WTC11 (cell line): ENCODE measurements at regions not wholly inside any gene's neighbourhood (a gene's known extent, or its start where the extent isn't known, plus 50 kb on each side); places are given as distances from the start of the nearest gene placed in this dataset.

Experiments used
- ATAC-seq: fragments of 200-7000 bp; cut with Tn5 transposase; 2 replicates; pipeline ENCODE4 v1.10.0; 2021; ENCODE audit warnings: mild to moderate bottlenecking, moderate library complexity
- CTCF ChIA-PET: fragments of 300-600 bp; sonication (Branson Sonifier 250); formaldehyde crosslinking; loops from one replicate; lab custom pipeline; 2021; ENCODE audit warnings: antibody characterized with exemption; lab: Charles Lee
- POLR2A ChIA-PET: fragments of 350-600 bp; sonication (Branson Sonifier 250); formaldehyde crosslinking; loops from one replicate; lab custom pipeline; 2021; ENCODE audit warnings: antibody characterized with exemption; lab: Charles Lee
- DNase-seq: peaks from one replicate; pipeline ENCODE4 v3.0.0; 2021; ENCODE audit warnings: low spot score
- H3K27ac Mint-ChIP-seq: 2 replicates; pipeline ENCODE4 v1.8.0; 2021; ENCODE audit warnings: mixed read lengths
- H3K27me3 Mint-ChIP-seq: 2 replicates; pipeline ENCODE4 v1.8.0; 2021; ENCODE audit warnings: low read depth, mild to moderate bottlenecking, moderate library complexity, mixed read lengths
- H3K36me3 Mint-ChIP-seq: 2 replicates; pipeline ENCODE4 v1.8.0; 2021; ENCODE audit warnings: mixed read lengths
- H3K4me1 Mint-ChIP-seq: 2 replicates; pipeline ENCODE4 v1.8.0; 2022; ENCODE audit warnings: mixed read lengths
- H3K4me3 Mint-ChIP-seq: 2 replicates; pipeline ENCODE4 v1.8.0; 2021; ENCODE audit warnings: mild to moderate bottlenecking, moderate library complexity, mixed read lengths
- H3K9me3 Mint-ChIP-seq: 2 replicates; pipeline ENCODE4 v1.8.0; 2021; ENCODE audit warnings: mixed read lengths
- ATF3 ChIP-seq: sonication (generic); formaldehyde crosslinking; conservative IDR thresholded peaks from 2 replicates; pipeline ENCODE4 v1.8.1; 2022; ENCODE audit warnings: mild to moderate bottlenecking, missing genetic modification reagents
- CDX4 ChIP-seq: fragments of 250-450 bp; sonication (Bioruptor Pico); IDR thresholded peaks from 2 replicates; pipeline ENCODE4 v1.9.0; 2021; ENCODE audit warnings: moderate library complexity, mild to moderate bottlenecking, inconsistent platforms, borderline replicate concordance
- ELF4 ChIP-seq: sonication (generic); formaldehyde crosslinking; IDR thresholded peaks from 2 replicates; pipeline ENCODE4 v1.8.1; 2022; ENCODE audit warnings: low read depth, mild to moderate bottlenecking, moderate library complexity, missing genetic modification reagents
- ERG ChIP-seq: fragments of 250-450 bp; sonication (Bioruptor Pico); IDR thresholded peaks from 2 replicates; pipeline ENCODE4 v1.8.0; 2021; ENCODE audit warnings: mild to moderate bottlenecking
- FOXJ3 ChIP-seq: sonication (generic); formaldehyde crosslinking; IDR thresholded peaks from 2 replicates; pipeline ENCODE4 v1.9.0; 2021; ENCODE audit warnings: missing genetic modification reagents, mild to moderate bottlenecking, borderline replicate concordance
- IRF1 ChIP-seq: sonication (generic); formaldehyde crosslinking; IDR thresholded peaks from 2 replicates; pipeline ENCODE4 v1.8.0; 2023; ENCODE audit warnings: missing genetic modification reagents
- JUN ChIP-seq: sonication (generic); formaldehyde crosslinking; IDR thresholded peaks from 2 replicates; pipeline ENCODE4 v1.8.0; 2023; ENCODE audit warnings: mild to moderate bottlenecking, missing genetic modification reagents
- MLX ChIP-seq: sonication (generic); formaldehyde crosslinking; IDR thresholded peaks from 2 replicates; pipeline ENCODE4 v1.8.1; 2023; ENCODE audit warnings: mild to moderate bottlenecking, missing genetic modification reagents, moderate library complexity
- NR3C1 ChIP-seq: sonication (generic); formaldehyde crosslinking; conservative IDR thresholded peaks from 2 replicates; pipeline ENCODE4 v1.8.1; 2023; ENCODE audit warnings: low read depth, mild to moderate bottlenecking, missing genetic modification reagents
- PREB ChIP-seq: sonication (generic); formaldehyde crosslinking; IDR thresholded peaks from 2 replicates; pipeline ENCODE4 v1.8.1; 2022; ENCODE audit warnings: mild to moderate bottlenecking, missing genetic modification reagents, moderate library complexity, borderline replicate concordance
- STAT6 ChIP-seq: sonication (generic); formaldehyde crosslinking; conservative IDR thresholded peaks from 2 replicates; pipeline ENCODE4 v1.8.1; 2023; ENCODE audit warnings: mild to moderate bottlenecking, low read depth, missing genetic modification reagents, moderate library complexity
- ZMAT4 ChIP-seq: fragments of 250-450 bp; sonication (Bioruptor Pico); IDR thresholded peaks from 2 replicates; pipeline ENCODE4 v1.9.0; 2021; ENCODE audit warnings: mild to moderate bottlenecking
- ZNF121 ChIP-seq: sonication (generic); formaldehyde crosslinking; IDR thresholded peaks from 2 replicates; pipeline ENCODE4 v1.8.0; 2023; ENCODE audit warnings: missing genetic modification reagents
- ZNF232 ChIP-seq: sonication (generic); formaldehyde crosslinking; IDR thresholded peaks from 2 replicates; pipeline ENCODE4 v1.8.0; 2022; ENCODE audit warnings: mild to moderate bottlenecking, missing genetic modification reagents
- ZNF281 ChIP-seq: sonication (generic); formaldehyde crosslinking; IDR thresholded peaks from 2 replicates; pipeline ENCODE4 v1.8.0; 2023; ENCODE audit warnings: mild to moderate bottlenecking, missing genetic modification reagents
- ZNF423 ChIP-seq: fragments of 250-450 bp; sonication (Bioruptor Pico); IDR thresholded peaks from 2 replicates; pipeline ENCODE4 v2.1.2; 2022; ENCODE audit warnings: mild to moderate bottlenecking, moderate library complexity

- no peak overlapping the region; the same call in 1 of the 2 replicates for H3K27ac Mint-ChIP-seq
- CTCF ChIA-PET = interaction anchor here (0.8 to 1.0 kb wide), 2 partner anchors 12 to 94 kb away, joined by 3 read pairs; no protein-coding TSS in a partner anchor
Measured at GRCh38 chr22:49527611-49528419, 299.9 kb downstream of the BRD1 start.

GRCh38 chr22:49525801-49526535 is 301.7 kb downstream of the BRD1 start:
- TF ChIP-seq ELF4 (CRISPR knock-in tag) = no peak
- POLR2A ChIA-PET = no interaction called here
- H3K4me1 Mint-ChIP-seq = peaks cover 28% of the 10 kb centered on the region
- no peaks in the 10 kb centered on the region for H3K9me3 Mint-ChIP-seq
- H3K4me3 Mint-ChIP-seq = no peak overlapping the region
- H3K27ac Mint-ChIP-seq = peak overlapping the region; percentile 45; the same call in 1 of the 2 replicates
- CTCF ChIA-PET = interaction anchor here (1.7 kb wide), 1 partner anchor 10 kb away, joined by 7 read pairs; no protein-coding TSS in a partner anchor
- no peaks in the 10 kb centered on the region for H3K36me3 Mint-ChIP-seq
- DNase-seq = no peak
- H3K27me3 Mint-ChIP-seq = no peaks in the 10 kb centered on the region; the same call in 1 of the 2 replicates
- ATAC-seq = no peak

More at GRCh38 chr22:49527611-49528419, 299.9 kb downstream of the BRD1 start:
- no peak for DNase-seq
- no peak for ATAC-seq
- H3K36me3 Mint-ChIP-seq = no peaks in the 10 kb centered on the region
- TF ChIP-seq ZNF423 (CRISPR knock-in tag) (peak; percentile 50; the same call in 1 of the 2 replicates), NR3C1 (CRISPR knock-in tag) (no peak)
- no peak overlapping the region for H3K4me3 Mint-ChIP-seq
- no peaks in the 10 kb centered on the region for H3K9me3 Mint-ChIP-seq
- POLR2A ChIA-PET = no interaction called here
- no peaks in the 10 kb centered on the region; the same call in 1 of the 2 replicates for H3K27me3 Mint-ChIP-seq
- H3K4me1 Mint-ChIP-seq = peaks cover 28% of the 10 kb centered on the region

GRCh38 chr22:49525360-49525759 is 302.3 kb downstream of the BRD1 start:
- ChIA-PET POLR2A (no interaction called here), CTCF (interaction anchor here (1.4 to 1.7 kb wide), 2 partner anchors 10 to 43 kb away, joined by 3 to 7 read pairs; no protein-coding TSS in a partner anchor)
- no peaks in the 10 kb centered on the region; the same call in 1 of the 2 replicates for H3K27me3 Mint-ChIP-seq
- no peaks in the 10 kb centered on the region; the same call in 1 of the 2 replicates for H3K9me3 Mint-ChIP-seq
- ATAC-seq (no peak), DNase-seq (no peak)
- H3K27ac Mint-ChIP-seq = no peak overlapping the region
- no peaks in the 10 kb centered on the region for H3K36me3 Mint-ChIP-seq
- no peak overlapping the region for H3K4me3 Mint-ChIP-seq
- H3K4me1 Mint-ChIP-seq = peaks cover 28% of the 10 kb centered on the region
- TF ChIP-seq IRF1 (CRISPR knock-in tag) (no peak), ATF3 (no peak), JUN (no peak), CDX4 (CRISPR knock-in tag) (no peak), FOXJ3 (CRISPR knock-in tag) (no peak), ZMAT4 (no peak), ZNF281 (CRISPR knock-in tag) (no peak), PREB (CRISPR knock-in tag) (no peak), MLX (CRISPR knock-in tag) (no peak), ELF4 (CRISPR knock-in tag) (no peak), STAT6 (CRISPR knock-in tag) (no peak), ZNF121 (CRISPR knock-in tag) (no peak), ZNF232 (CRISPR knock-in tag) (no peak), ERG (no peak), NR3C1 (CRISPR knock-in tag) (no peak)
